GM19397 (cell line): ENCODE measurements at regions not wholly inside any gene's neighbourhood (a gene's known extent, or its start where the extent isn't known, plus 50 kb on each side); places are given as distances from the start of the nearest gene placed in this dataset.
"Not testable (repeated sequence)": the region's sequence is repeated elsewhere in the genome, so short reads cannot be mapped to it uniquely, and the experiment has no call there.

Experiments used
- ATAC-seq: cut with Tn5 transposase; IDR thresholded peaks from one replicate; pipeline ENCODE4 v1.9.1; 2021; ENCODE audit warnings: mild to moderate bottlenecking, moderate library complexity; ENCODE audit not compliant: unreplicated experiment

DNA sequence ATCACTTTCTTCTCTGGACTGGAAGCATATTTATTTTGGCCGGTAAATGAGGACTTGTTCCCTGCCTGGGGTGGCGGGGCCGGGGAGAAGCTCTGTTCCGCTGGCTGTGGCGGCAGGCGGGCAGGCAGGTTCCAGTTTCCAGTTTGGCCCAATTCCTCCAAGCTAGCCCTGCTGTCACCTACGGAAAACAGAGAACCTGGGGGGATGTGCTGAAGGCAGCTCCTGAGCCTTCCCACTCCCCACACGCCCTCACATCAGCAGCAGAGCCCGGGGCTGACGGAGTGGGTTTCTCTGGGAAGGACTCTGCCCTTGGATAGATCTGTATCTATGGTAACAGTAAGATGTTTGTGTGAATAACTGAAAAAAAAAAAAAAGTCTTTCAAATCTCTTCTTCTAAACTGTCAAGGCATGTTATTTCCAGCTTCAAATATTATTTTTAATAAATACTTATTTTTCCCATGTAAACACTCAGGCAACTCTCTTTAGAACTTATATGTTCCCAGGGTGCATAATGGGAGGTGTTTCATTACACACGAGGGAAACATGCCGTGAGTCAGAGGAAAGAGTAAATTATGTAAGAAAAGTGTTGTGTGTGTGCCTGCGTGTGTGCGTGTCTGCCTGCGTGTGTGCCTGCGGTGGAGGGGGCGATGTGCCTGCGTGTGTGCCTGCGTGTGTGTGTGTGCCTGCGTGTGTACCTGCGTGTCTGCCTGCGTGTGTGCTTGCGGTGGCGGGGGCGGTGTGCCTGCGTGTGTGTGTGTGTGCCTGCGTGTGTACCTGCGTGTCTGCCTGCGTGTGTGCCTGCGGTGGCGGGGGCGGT lies 116.1 kb upstream of the ZNF516 start:
- ATAC-seq: no peak

- ATAC-seq: no peak
Observed at GRCh38 chr18:76610012-76610411, 115.0 kb upstream of the ZNF516 start.

GRCh38 chr18:76605341-76605929 lies 110.4 kb upstream of the ZNF516 start:
- no peak for ATAC-seq

DNA sequence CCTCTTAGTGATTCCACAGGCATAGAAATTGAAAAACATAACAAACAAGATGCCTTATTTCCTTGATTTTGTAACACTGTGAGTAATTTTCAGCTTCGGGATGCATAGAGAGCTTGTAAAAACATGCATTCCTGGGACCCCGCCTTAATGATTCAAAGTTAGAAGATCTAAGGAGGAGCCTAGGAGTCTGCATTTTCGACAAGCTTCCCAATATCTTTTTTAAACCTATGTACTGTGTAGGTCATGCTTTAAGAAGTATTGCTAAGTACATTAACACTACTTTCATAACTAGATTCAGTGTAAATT lies 109.8 kb upstream of the ZNF516 start:
- ATAC-seq: no peak

GRCh38 chr18:76604108-76604934 lies 109.3 kb upstream of the ZNF516 start:
- ATAC-seq: no peak

DNA sequence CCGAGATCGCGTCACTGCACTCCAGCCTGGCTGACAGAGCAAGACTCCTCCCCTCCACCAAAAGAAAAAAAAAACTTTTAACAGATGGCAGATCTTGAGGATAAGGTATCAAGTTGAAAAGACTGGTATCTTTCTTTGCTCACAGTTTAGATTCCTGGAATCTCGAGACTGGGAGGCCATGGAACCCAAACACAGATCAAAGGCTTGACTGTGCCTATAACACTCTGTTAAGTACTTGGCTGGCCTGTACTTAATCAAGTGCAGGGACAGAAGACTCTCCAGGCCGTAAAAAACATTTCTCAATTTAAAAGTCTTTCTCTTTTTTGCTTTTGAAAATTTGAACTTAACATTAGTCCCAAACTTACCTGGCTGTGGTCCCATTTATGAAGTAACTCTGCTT lies 107.1 kb upstream of the ZNF516 start:
- no peak for ATAC-seq

GRCh38 chr18:76600076-76600475 lies 105.0 kb upstream of the ZNF516 start:
- not testable (repeated sequence) for ATAC-seq

DNA sequence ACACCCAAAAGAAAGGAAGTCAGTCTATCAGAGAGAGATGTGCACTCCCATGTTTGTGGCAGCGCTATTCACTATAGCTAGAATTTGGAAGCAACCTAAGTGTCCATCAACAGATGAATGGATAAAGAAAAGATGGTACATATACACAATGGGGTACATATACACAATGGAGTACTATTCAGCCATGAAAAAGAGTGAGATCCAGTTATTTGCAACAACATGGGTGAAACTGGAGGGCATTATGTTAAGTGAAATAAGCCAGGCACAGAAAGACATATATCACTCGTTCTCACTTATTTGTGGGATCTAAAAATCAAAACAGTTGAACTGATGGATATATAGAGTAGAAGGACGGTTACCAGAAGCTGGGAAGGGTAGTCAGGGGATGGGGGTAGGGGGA lies 99.9 kb upstream of the ZNF516 start:
- no peak for ATAC-seq

DNA sequence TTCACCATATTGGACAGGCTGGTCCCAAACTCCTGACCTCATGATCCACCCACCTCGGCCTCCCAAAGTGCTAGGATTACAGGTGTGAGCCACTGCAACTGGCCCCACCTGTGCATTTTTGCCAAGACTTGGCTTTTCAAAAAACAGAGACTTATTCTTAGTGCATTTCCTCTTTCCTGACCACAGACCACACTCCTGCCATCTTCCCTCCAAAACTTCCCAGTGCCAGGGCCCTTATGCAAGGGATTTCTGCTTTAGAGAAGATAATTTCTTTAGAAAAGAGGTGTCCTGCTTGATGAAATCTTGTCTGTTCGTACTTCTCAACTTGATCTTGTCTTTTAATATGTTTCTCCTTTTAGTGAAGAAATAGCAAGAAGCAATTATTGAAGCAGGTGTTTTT lies 98.8 kb upstream of the ZNF516 start:
- ATAC-seq: no peak

GRCh38 chr18:76592981-76593381 lies 97.9 kb upstream of the ZNF516 start:
- ATAC-seq: no peak

- ATAC-seq: no peak
Observed at GRCh38 chr18:76592096-76592495, 97.1 kb upstream of the ZNF516 start.

DNA sequence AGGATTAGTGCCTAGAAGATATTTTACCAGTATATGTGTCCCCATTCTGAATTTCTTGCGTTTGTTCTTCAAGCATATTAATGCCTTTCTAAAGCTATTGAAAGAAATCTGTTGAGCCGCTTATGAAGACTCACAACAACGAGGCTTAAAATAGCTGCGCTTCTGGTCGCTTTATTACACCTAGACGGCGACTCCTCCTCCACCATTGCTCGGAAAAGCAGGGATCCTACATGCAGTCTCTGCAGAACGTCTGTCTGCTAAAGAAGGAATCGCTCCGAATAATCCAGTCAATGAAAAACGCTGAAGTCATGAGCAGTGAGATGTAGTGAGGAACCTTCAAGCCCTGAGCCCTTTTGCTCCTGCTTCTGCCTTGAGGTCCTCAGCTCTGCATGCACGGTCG lies 94.8 kb upstream of the ZNF516 start:
- ATAC-seq: no peak

DNA sequence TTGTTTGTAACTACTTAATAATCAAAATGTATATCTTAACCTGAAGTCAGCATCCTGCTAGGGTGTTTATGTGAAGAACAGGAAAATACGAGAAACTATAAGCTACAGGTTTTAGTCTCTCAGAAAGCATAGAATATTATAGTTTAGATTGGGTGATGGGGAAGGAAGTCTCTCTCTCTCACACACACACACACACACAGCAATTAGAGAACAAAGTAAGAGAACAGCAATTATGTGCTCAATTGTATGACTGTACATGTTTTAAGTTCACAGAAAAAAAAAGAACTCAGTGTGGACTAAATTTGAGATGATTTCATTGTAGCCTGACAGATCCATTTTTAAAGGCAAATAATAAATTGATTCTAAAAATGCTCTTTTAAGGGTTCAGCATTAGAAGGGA lies 94.3 kb upstream of the ZNF516 start:
- ATAC-seq: no peak

DNA sequence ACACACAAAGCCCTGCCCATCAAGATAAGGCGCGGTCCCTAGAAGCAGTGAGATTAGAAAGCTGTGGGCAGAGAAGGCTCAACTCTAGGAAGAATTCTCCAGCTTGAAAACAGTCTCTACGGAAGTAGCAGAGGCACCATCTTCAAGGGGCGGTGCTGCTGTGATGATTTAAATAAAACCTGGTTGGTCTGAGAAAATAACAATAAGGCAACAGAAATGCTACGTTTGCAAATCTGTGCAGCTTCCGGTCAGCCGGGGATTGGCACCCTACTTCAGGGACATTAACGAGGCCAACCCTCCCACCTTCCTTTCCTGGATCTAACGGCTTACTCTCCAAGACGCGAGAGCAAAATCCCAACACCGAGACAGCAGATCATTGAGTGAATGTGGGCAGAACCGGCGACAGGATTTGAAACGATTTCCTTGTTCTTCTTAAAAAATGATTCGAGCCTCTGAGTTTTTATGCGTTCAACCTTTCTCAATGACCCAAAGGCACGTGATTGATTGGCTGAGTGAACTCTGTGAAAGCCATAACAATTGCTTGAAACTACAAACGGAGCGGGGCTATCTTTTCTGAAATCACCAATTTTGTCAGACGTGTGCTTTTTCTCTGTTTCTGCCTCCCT lies 93.7 kb upstream of the ZNF516 start:
- no peak for ATAC-seq

- ATAC-seq: no peak
Observed at GRCh38 chr18:76587879-76588271, 92.8 kb upstream of the ZNF516 start.

DNA sequence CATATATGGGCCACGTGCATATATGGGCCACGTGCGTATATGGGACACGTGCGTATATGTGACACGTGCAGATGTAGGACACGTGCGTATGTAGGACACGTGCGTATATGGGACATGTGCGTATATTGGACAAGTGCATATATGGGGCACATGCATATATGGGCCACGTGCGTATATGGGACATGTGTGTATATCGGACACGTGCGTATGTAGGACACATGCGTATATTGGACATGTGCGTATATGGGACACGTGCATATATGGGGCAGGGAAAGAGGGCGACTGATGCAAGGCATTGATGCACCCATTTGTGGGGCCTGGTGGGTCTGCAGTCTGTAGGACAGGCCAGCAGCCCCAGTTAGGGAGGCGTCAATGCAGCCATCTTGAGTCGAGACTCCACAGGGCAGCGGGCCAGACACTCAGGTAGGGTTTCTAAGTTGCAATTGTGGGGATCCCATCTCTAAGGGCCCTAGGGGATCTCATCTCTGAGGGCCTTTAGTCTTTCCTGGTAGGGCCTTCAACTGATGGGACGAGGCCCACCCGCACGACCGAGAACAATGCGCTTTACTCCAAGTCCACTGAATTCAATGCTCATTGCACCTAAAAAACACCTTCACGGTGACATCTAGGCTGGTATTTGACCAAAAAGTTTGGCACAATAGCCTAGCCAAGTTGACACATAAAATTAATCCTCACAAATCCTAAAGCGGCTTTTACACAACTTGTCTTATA lies 92.3 kb upstream of the ZNF516 start:
- ATAC-seq: no peak

GRCh38 chr18:76584414-76585310 lies 89.6 kb upstream of the ZNF516 start:
- no peak for ATAC-seq

DNA sequence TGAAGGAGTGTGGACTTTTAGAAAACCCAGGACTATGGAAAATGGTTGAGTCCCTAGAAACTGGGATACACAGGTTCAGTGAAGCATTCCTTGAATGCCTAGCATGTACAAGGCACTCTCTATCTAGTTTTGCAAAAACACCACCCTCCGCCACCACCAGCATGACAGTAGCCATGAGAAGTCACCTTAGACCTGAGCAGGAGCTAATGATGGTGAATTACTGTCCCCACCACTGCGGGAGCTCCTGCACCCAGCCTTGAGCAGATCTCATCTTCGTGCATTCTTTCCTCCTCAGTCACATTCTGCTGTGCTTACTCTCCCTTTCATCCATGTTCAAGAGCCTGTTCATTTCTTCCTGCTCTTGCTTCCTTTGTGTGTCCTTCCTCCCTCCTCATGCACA lies 86.2 kb upstream of the ZNF516 start:
- no peak for ATAC-seq

GRCh38 chr18:76580288-76580962 lies 85.4 kb upstream of the ZNF516 start:
- no peak for ATAC-seq
